ENCODE measurements at regions not wholly inside any gene's neighbourhood (a gene's known extent, or its start where the extent isn't known, plus 50 kb on each side); places are given as distances from the start of the nearest gene placed in this dataset.
"Not testable (repeated sequence)": the region's sequence is repeated elsewhere in the genome, so short reads cannot be mapped to it uniquely, and the experiment has no call there.

- no peak for DNase-seq
Observed at GRCh38 chr16:52309446-52310416, 237.2 kb downstream of the TOX3 start.

GRCh38 chr16:52308051-52308450 is 238.9 kb downstream of the TOX3 start:
- no peak for DNase-seq

GRCh38 chr16:52301026-52301425 is 245.9 kb downstream of the TOX3 start:
- no peak for DNase-seq

- no peak for DNase-seq
Observed at GRCh38 chr16:52298769-52299168, 248.2 kb downstream of the TOX3 start.

GRCh38 chr16:52296706-52297315 is 250.1 kb downstream of the TOX3 start:
- not testable (repeated sequence) for DNase-seq

- no peak for DNase-seq
Observed at GRCh38 chr16:52296076-52296475, 250.9 kb downstream of the TOX3 start.

- no peak for DNase-seq
Observed at GRCh38 chr16:52294660-52295059, 252.3 kb downstream of the TOX3 start.

- DNase-seq, result no peak
Observed at GRCh38 chr16:52293204-52293603, 253.7 kb downstream of the TOX3 start.

GRCh38 chr16:52283584-52284375 is 263.2 kb downstream of the TOX3 start:
- no peak for DNase-seq

GRCh38 chr16:52283018-52283417 is 263.9 kb downstream of the TOX3 start:
- no peak for DNase-seq

GRCh38 chr16:52280086-52280485 is 266.9 kb downstream of the TOX3 start:
- no peak for DNase-seq

GRCh38 chr16:52271088-52271750 is 275.7 kb downstream of the TOX3 start:
- no peak for DNase-seq

GRCh38 chr16:52265446-52265861 is 281.5 kb downstream of the TOX3 start:
- DNase-seq, result no peak

GRCh38 chr16:52257534-52257933 is 289.4 kb downstream of the TOX3 start:
- DNase-seq, result no peak

GRCh38 chr16:52256310-52257078 is 290.4 kb downstream of the TOX3 start:
- no peak for DNase-seq

GRCh38 chr16:52254746-52255145 is 292.2 kb downstream of the TOX3 start:
- DNase-seq, result no peak

- no peak for DNase-seq
Observed at GRCh38 chr16:52252680-52253079, 294.3 kb downstream of the TOX3 start.

- DNase-seq, result no peak
Observed at GRCh38 chr16:52251495-52251894, 295.4 kb downstream of the TOX3 start.

- DNase-seq, result no peak
Observed at GRCh38 chr16:52247737-52248136, 299.2 kb downstream of the TOX3 start.

- no peak for DNase-seq
Observed at GRCh38 chr16:52238710-52239109, 308.2 kb downstream of the TOX3 start.

GRCh38 chr16:52237823-52238222 is 309.1 kb downstream of the TOX3 start:
- no peak for DNase-seq

GRCh38 chr16:52235186-52235585 is 311.8 kb downstream of the TOX3 start:
- DNase-seq, result no peak

Data from stimulated activated CD4-positive, alpha-beta T cell treated with anti-CD3 and anti-CD28 coated beads, Interleukin-4, amount 100 ng/mL, for 4 hours (primary cell).